IMR-90 (cell line): ENCODE measurements at regions not wholly inside any gene's neighbourhood (a gene's known extent, or its start where the extent isn't known, plus 50 kb on each side); places are given as distances from the start of the nearest gene placed in this dataset.

Experiments
- ATAC-seq: fragments of 200-7000 bp; cut with Tn5 transposase; 2 replicates; pipeline ENCODE4 v1.9.1; 2020; ENCODE audit warnings: low read depth, mild to moderate bottlenecking, moderate library complexity
- BruUV-seq: library from RNA; stranded (reverse); fragments of 400-500 nt; replicated peaks from 2 replicates; lab custom pipeline; 2021; lab: Mats Ljungman, UMichigan
- CTCF ChIA-PET: fragments of 300-600 bp; formaldehyde crosslinking; extraction: SDS; loops from one replicate; lab custom pipeline; 2021; ENCODE audit warnings: antibody characterized with exemption; lab: Yijun Ruan, JAX
- POLR2A ChIA-PET: fragments of 300-600 bp; sonication (Branson Sonifier 250); formaldehyde crosslinking; loops from one replicate; lab custom pipeline; 2022; ENCODE audit warnings: antibody characterized with exemption; ENCODE audit not compliant: unreplicated experiment; lab: Charles Lee
- DNase-seq: peaks from one replicate; pipeline ENCODE4 v3.0.0; 2013
- H2AFZ ChIP-seq: replicated peaks from 2 replicates; pipeline ENCODE3; 2013; ENCODE audit warnings: low read length, mild to moderate bottlenecking; ENCODE audit not compliant: poor library complexity
- H2AK5ac ChIP-seq: 2 replicates; pipeline ENCODE4 v1.6.1; 2013; ENCODE audit warnings: low read depth, low read length, inconsistent platforms
- H2AK9ac ChIP-seq: replicated peaks from 2 replicates; pipeline ENCODE3; 2013; ENCODE audit warnings: mild to moderate bottlenecking, low read depth, low read length, moderate library complexity; ENCODE audit not compliant: poor library complexity
- H2BK120ac ChIP-seq: 2 replicates; pipeline ENCODE4 v1.6.1; 2013; ENCODE audit warnings: low read depth, low read length, inconsistent platforms
- H2BK15ac ChIP-seq: 3 replicates; pipeline ENCODE4 v1.6.1; 2013; ENCODE audit warnings: low read depth, low read length, inconsistent platforms
- H2BK20ac ChIP-seq: 2 replicates; pipeline ENCODE4 v1.6.1; 2013; ENCODE audit warnings: low read depth, mild to moderate bottlenecking, inconsistent platforms, low read length, moderate library complexity
- H2BK5ac ChIP-seq: 2 replicates; pipeline ENCODE4 v1.6.1; 2013; ENCODE audit warnings: mild to moderate bottlenecking, low read depth, low read length, inconsistent platforms; ENCODE audit not compliant: poor library complexity, severe bottlenecking
- H3K14ac ChIP-seq: replicated peaks from 2 replicates; pipeline ENCODE4 v1.6.1; 2013; ENCODE audit warnings: low read depth, low read length, inconsistent platforms
- H3K18ac ChIP-seq: 2 replicates; pipeline ENCODE4 v1.6.1; 2013; ENCODE audit warnings: low read depth, low read length, control low read depth
- H3K23ac ChIP-seq: 2 replicates; pipeline ENCODE4 v1.6.1; 2013; ENCODE audit warnings: low read depth, low read length, inconsistent platforms
- H3K27ac ChIP-seq: 2 replicates; pipeline ENCODE4 v1.5.1; 2013; ENCODE audit warnings: mild to moderate bottlenecking, control low read depth, low read length; ENCODE audit not compliant: insufficient read depth
- H3K27me3 ChIP-seq: 2 replicates; pipeline ENCODE4 v1.6.1; 2013; ENCODE audit warnings: low read length; ENCODE audit not compliant: control insufficient read depth, insufficient read depth
- H3K36me3 ChIP-seq: 2 replicates; pipeline ENCODE4 v1.6.1; 2013; ENCODE audit warnings: low read length, mixed read lengths; ENCODE audit not compliant: control insufficient read depth, insufficient read depth
- H3K4ac ChIP-seq: 2 replicates; pipeline ENCODE4 v1.6.1; 2013; ENCODE audit warnings: low read depth, low read length, inconsistent platforms
- H3K4me1 ChIP-seq: 2 replicates; pipeline ENCODE4 v1.6.1; 2013; ENCODE audit warnings: low read length, mixed read lengths; ENCODE audit not compliant: control insufficient read depth, insufficient read depth
- H3K4me2 ChIP-seq: 2 replicates; pipeline ENCODE4 v1.6.1; 2013; ENCODE audit warnings: low read depth, mild to moderate bottlenecking, control low read depth, low read length, moderate library complexity
- H3K4me3 ChIP-seq: 2 replicates; pipeline ENCODE4 v1.5.1; 2013; ENCODE audit warnings: low read depth, mild to moderate bottlenecking, control low read depth, low read length, moderate library complexity; ENCODE audit not compliant: insufficient read depth
- H3K56ac ChIP-seq: 2 replicates; pipeline ENCODE4 v1.6.1; 2013; ENCODE audit warnings: low read length, inconsistent platforms; ENCODE audit not compliant: insufficient read depth; ENCODE audit errors: extremely low read depth
- H3K79me1 ChIP-seq, 2 experiments: 2 replicates each; pipeline ENCODE4 v1.6.1; 2013; ENCODE audit warnings: low read length in 2 of 2, inconsistent platforms in 1 of 2, low read depth in 1 of 2
- H3K9ac ChIP-seq: 2 replicates; pipeline ENCODE4 v1.6.1; 2013; ENCODE audit warnings: low read depth, low read length, control low read depth
- H3K9me1 ChIP-seq: 2 replicates; pipeline ENCODE4 v1.6.1; 2013; ENCODE audit warnings: low read length, inconsistent platforms; ENCODE audit not compliant: insufficient read depth
- H3K9me3 ChIP-seq: 2 replicates; pipeline ENCODE4 v1.6.1; 2013; ENCODE audit warnings: low read length; ENCODE audit not compliant: control insufficient read depth, insufficient read depth
- H4K20me1 ChIP-seq: 2 replicates; pipeline ENCODE4 v1.6.1; 2013; ENCODE audit warnings: low read length, inconsistent platforms; ENCODE audit not compliant: insufficient read depth
- H4K5ac ChIP-seq: 2 replicates; pipeline ENCODE4 v1.6.1; 2013; ENCODE audit warnings: mild to moderate bottlenecking, low read depth, low read length, control low read depth
- H4K8ac ChIP-seq, 2 experiments: 2 replicates each; pipeline ENCODE4 v1.6.1; 2013; ENCODE audit warnings: low read depth in 2 of 2, low read length in 2 of 2, control low read depth in 1 of 2, inconsistent platforms in 1 of 2
- H4K91ac ChIP-seq: 2 replicates; pipeline ENCODE4 v1.6.1; 2013; ENCODE audit warnings: low read depth, low read length, inconsistent platforms; ENCODE audit not compliant: insufficient read depth
- CHD1 ChIP-seq: IDR thresholded peaks from 2 replicates; pipeline ENCODE4 v1.6.1; 2012; ENCODE audit warnings: low read depth, low read length, improper control_type of control experiment
- POLR2A ChIP-seq: IDR thresholded peaks from 2 replicates; pipeline ENCODE4 v1.6.1; 2012; ENCODE audit warnings: mild to moderate bottlenecking, low read depth, low read length
- WGBS, 2 experiments: methylation state at CpG; one replicate each; pipeline versions ENCODE4 v1.1.5 to v1.1.7; 2013; ENCODE audit warnings: missing lambda C conversion rate in 2 of 2; ENCODE audit not compliant: insufficient read length in 1 of 2; ENCODE audit errors: extremely low coverage in 2 of 2; 5-methylcytosine and 5-hydroxymethylcytosine counted together
- dilution Hi-C: fragments of 300-500 bp; cut with HindIII; formaldehyde crosslinking; loops from one replicate; pipeline ENCODE4 v1.14.3; 2018; ENCODE audit warnings: low sequenced_read_pairs; ENCODE audit not compliant: unreplicated experiment
- in situ Hi-C: fragments of 300-500 bp; cut with MboI; formaldehyde crosslinking; loops from 3 replicates; pipeline ENCODE4 v1.14.3; 2019; ENCODE audit warnings: low sequenced_read_pairs, inconsistent platforms, mixed read lengths
- intact Hi-C: fragments of 100-400 bp; cut with micrococcal nuclease; formaldehyde crosslinking; loops from 2 replicates; pipeline ENCODE4 v1.10.0; 2022

DNA sequence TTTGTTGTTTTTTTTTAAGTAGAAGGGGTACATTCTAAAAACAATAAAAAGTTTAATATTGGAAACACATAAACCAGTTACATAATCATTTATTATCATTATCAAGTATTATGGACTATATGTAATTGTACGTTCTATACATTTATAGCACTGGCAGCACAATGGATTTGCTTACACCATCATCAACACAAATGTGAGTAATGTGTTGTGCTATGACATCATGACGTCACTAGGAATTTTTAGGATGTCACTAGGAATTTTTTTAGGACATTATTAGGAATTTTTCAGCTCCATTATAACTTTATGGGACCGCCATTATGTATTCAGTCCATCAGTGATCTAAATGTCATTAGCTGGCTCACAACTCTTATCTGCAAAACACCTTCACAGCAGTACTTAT lies 126.8 kb upstream of the SYT10 start:
- H2AFZ ChIP-seq: no peak overlapping the region
- H3K4ac ChIP-seq: no peak overlapping the region
- H4K91ac ChIP-seq: no peak overlapping the region
- H3K4me1 ChIP-seq: no peaks in the 10 kb centered on the region
- no peak overlapping the region for H3K56ac ChIP-seq
- no peak overlapping the region for H3K4me3 ChIP-seq
- H3K9me1 ChIP-seq: no peaks in the 10 kb centered on the region
- H2BK15ac ChIP-seq: no peak overlapping the region
- intact Hi-C loops (no loop called here), dilution Hi-C loops (no loop called here), in situ Hi-C loops (no loop called here)
- no peaks in the 10 kb centered on the region for H3K79me1 ChIP-seq
- H2AK5ac ChIP-seq: no peak overlapping the region
- no peaks in the 10 kb centered on the region for H3K27me3 ChIP-seq
- DNase-seq: no peak
- H3K36me3 ChIP-seq: no peaks in the 10 kb centered on the region
- no peak overlapping the region for H3K14ac ChIP-seq
- WGBS, 2 experiments: no CpG with 5 or more reads among the region's 3 CpGs
- H3K18ac ChIP-seq: no peak overlapping the region
- H3K9ac ChIP-seq: no peak overlapping the region
- no peak overlapping the region for H3K23ac ChIP-seq
- H2BK20ac ChIP-seq: no peak overlapping the region
- H2AK9ac ChIP-seq: no peak overlapping the region
- POLR2A ChIA-PET: no interaction called here
- no peak overlapping the region for H3K27ac ChIP-seq
- H2BK120ac ChIP-seq: no peak overlapping the region
- no peak for ATAC-seq
- no peak overlapping the region for H4K8ac ChIP-seq
- H3K9me3 ChIP-seq: peaks cover 5% of the 10 kb centered on the region; the same call in 1 of the 2 replicates
- TF ChIP-seq POLR2A (no peak), CHD1 (no peak)
- H4K5ac ChIP-seq: no peak overlapping the region
- H4K20me1 ChIP-seq: no peaks in the 10 kb centered on the region
- CTCF ChIA-PET: no interaction called here
- no TSS peak for BruUV-seq
- H3K4me2 ChIP-seq: no peak overlapping the region
- H2BK5ac ChIP-seq: no peak overlapping the region
